GM12875 (cell line): ENCODE measurements at regions not wholly inside any gene's neighbourhood (a gene's known extent, or its start where the extent isn't known, plus 50 kb on each side); places are given as distances from the start of the nearest gene placed in this dataset.

ENCODE experiments used
- H3K4me3 ChIP-seq: one replicate; pipeline ENCODE4 v1.5.1; 2011; ENCODE audit warnings: low read depth, low read length, control low read depth
- TF ChIP-seq, protein P1 (sequence below): IDR thresholded peaks from 2 replicates; pipeline ENCODE4 v1.5.1; 2011; ENCODE audit warnings: low read depth, mild to moderate bottlenecking, control low read depth, inconsistent platforms, low read length, moderate library complexity, borderline replicate concordance; ENCODE audit not compliant: insufficient read depth

DNA sequence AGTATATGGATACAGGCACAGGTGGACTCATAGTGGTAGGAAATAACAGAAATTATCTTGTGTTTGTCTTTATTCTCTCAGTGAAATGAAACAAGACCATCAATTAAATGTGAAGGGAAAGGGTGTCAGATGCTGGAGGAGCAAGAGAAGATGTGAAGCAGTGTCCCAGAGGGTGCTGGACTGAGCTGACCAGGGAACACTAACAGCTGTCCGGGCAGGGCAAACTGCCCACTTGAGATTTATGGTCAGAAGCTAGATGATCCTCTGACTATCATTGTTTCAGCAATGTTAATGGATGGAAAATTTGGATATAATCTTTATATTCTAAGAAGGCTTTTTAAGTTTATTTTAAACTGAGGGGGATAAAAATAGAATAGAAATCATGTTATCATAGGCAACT is 267.2 kb upstream of the SLC7A11 start:
- H3K4me3 ChIP-seq = no peak overlapping the region
- TF ChIP-seq, protein P1, sequence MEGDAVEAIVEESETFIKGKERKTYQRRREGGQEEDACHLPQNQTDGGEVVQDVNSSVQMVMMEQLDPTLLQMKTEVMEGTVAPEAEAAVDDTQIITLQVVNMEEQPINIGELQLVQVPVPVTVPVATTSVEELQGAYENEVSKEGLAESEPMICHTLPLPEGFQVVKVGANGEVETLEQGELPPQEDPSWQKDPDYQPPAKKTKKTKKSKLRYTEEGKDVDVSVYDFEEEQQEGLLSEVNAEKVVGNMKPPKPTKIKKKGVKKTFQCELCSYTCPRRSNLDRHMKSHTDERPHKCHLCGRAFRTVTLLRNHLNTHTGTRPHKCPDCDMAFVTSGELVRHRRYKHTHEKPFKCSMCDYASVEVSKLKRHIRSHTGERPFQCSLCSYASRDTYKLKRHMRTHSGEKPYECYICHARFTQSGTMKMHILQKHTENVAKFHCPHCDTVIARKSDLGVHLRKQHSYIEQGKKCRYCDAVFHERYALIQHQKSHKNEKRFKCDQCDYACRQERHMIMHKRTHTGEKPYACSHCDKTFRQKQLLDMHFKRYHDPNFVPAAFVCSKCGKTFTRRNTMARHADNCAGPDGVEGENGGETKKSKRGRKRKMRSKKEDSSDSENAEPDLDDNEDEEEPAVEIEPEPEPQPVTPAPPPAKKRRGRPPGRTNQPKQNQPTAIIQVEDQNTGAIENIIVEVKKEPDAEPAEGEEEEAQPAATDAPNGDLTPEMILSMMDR = no peak

DNA sequence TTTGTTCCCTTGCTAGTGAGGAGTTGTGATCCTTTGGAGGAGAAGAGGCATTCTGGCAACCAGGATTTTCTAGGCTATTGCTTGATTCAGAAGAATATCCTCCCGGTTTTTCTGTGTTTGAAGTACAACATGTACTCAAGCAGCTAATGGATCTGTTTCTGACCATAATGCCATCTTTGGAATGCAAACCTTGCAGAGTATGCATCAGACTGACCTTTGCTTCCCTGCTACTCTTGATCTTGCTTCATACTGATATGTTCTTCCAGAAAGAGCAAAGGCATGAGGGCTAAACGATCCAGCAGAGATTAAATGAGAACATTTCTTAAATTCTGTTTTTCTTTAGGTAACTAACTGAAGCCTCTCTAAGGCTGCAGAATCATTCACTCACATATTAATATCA is 265.4 kb upstream of the SLC7A11 start:
- TF ChIP-seq, protein P1 = no peak

DNA sequence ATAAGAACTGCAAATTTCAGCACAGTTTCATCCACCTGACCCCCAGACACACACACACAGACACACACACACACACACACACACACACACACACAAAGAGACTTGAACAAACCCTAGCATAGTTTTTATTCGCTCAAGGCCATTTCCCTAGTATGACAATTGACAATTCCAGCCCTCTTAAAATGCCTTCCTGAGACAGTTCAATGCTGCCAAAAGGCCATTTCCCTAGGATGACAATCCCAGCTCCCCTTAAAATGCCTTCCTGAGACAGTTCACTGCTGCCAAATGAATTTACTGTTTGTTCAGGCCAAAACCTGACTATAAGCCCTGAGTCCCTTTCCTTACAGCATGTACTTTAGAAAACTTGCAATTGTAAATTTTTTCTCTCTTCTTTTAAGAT is 259.5 kb upstream of the SLC7A11 start:
- TF ChIP-seq, protein P1 = no peak
- no peak overlapping the region for H3K4me3 ChIP-seq

More for the DNA sequence above, 265.4 kb upstream of the SLC7A11 start:
- no peak overlapping the region for H3K4me3 ChIP-seq

DNA sequence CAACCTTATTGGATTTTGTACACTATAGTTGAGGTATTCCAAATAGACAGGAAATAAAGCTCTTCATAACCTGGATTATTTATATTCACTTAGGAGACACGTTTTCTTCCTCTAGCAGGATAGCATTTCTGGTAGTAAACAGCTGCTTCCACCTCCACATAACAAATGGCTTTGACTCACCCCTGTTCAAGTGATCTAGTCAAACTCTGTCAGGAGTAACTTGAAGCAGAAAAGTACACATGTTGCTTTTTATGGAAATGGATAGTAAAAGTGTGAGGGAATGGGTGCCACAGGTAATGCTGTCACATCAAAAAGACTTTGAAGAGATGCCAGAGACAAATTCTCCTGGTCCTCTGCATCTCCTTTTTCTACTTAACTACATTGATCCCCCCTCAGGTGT is 258.7 kb upstream of the SLC7A11 start:
- TF ChIP-seq, protein P1 = no peak
- no peak overlapping the region for H3K4me3 ChIP-seq

DNA sequence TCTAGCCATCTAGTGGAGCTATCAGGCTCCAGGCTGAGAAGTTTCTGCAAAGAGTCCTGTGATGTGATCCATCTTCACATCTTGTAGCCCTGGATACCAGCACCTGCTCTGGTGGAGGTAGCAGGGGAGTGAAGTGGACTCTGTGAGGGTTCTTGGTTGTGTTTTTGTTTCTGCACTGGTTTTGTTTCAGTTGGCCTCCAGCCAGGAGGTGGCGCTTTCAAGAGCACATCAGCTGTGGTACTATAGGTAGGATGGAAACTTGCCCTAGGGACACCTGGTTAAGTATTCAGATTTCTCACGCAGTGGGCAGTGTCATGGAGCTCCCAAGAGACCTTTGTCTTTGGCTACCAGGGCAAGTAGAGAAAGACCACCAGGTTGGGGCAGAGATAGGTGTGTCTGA is 257.5 kb upstream of the SLC7A11 start:
- no peak overlapping the region for H3K4me3 ChIP-seq
- TF ChIP-seq, protein P1 = no peak

DNA sequence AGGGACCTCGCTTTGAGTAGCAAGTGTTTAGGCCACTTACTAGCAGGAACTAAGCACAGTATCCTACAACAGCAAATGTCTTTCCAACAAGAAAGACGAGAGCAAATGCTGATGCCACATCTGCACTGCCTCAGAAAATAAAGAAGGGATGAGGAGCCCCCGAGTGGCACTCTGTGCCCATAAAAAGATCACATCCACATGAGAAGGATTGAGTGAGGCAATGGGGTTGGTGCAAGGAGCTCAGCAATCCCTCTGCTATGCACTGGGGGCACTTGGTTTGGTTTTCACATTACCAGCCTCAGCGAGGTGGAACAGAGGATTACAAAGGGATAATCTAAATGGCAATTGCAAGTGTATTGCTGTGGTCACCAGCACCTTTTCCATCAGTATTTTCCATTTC is 252.8 kb upstream of the SLC7A11 start:
- TF ChIP-seq, protein P1 = no peak
- H3K4me3 ChIP-seq = no peak overlapping the region

DNA sequence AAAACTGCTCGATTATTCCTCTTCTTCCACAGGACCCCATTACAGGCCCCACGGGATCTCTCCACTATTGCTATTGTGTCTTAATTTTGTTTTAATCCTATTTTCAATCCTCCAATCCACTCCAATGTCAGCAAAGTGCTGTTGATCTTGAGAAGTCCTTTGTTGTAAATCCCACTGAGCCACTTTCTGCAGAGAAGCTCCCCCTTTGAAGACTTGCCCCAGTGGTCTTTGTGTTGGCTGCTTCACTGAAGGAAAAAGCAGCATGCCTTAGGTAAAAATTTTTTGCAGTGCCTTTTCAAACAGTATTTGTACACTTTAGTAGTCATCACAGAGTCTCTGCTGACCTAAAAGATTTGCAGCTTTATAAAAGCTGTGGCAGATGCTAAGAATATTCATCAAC is 252.0 kb upstream of the SLC7A11 start:
- H3K4me3 ChIP-seq = no peak overlapping the region
- TF ChIP-seq, protein P1 = no peak
